SK-N-SH (cell line): ENCODE measurements at regions not wholly inside any gene's neighbourhood (a gene's known extent, or its start where the extent isn't known, plus 50 kb on each side); places are given as distances from the start of the nearest gene placed in this dataset.

Experiments
- CHD2 ChIP-seq: fragments of 150-350 bp; IDR thresholded peaks from 2 replicates; pipeline ENCODE4 v1.6.1; 2018; ENCODE audit warnings: low read length; ENCODE audit not compliant: partially characterized antibody
- CTCF ChIP-seq: fragments of 200-600 bp; sonication (generic); IDR thresholded peaks from 2 replicates; pipeline ENCODE4 v1.6.1; 2017; ENCODE audit warnings: antibody characterized with exemption, mild to moderate bottlenecking, moderate library complexity
- EZH2phosphoT487 ChIP-seq: fragments of 200-600 bp; sonication (generic); IDR thresholded peaks from 2 replicates; pipeline ENCODE4 v1.6.1; 2017; ENCODE audit warnings: low read depth, mixed run types, mild to moderate bottlenecking, antibody characterized with exemption, moderate library complexity, borderline replicate concordance
- FOXJ3 ChIP-seq: sonication (generic); formaldehyde crosslinking; IDR thresholded peaks from 2 replicates; pipeline ENCODE4 v1.5.1; 2020; ENCODE audit warnings: mild to moderate bottlenecking, missing genetic modification reagents
- FOXM1 ChIP-seq: IDR thresholded peaks from 2 replicates; pipeline ENCODE4 v1.4.0; 2012; ENCODE audit warnings: low read depth, mild to moderate bottlenecking
- MXI1 ChIP-seq: IDR thresholded peaks from 2 replicates; pipeline ENCODE4 v1.6.1; 2012; ENCODE audit warnings: mild to moderate bottlenecking, low read depth, low read length, improper control_type of control experiment
- POLR2AphosphoS5 ChIP-seq: IDR thresholded peaks from 2 replicates; pipeline ENCODE4 v1.6.1; 2012; ENCODE audit warnings: low read depth, low read length
- RFX5 ChIP-seq: IDR thresholded peaks from 2 replicates; pipeline ENCODE4 v1.6.1; 2012; ENCODE audit warnings: mild to moderate bottlenecking, improper control_type of control experiment, low read length
- SMC3 ChIP-seq: IDR thresholded peaks from 2 replicates; pipeline ENCODE4 v1.6.1; 2012; ENCODE audit warnings: low read depth, low read length, improper control_type of control experiment
- TCF12 ChIP-seq: IDR thresholded peaks from 2 replicates; pipeline ENCODE4 v1.4.0; 2012
- ZBTB33 ChIP-seq: IDR thresholded peaks from 2 replicates; pipeline ENCODE4 v1.4.0; 2012; ENCODE audit warnings: low read depth, borderline replicate concordance
- TF ChIP-seq, protein P1 (sequence below): IDR thresholded peaks from 2 replicates; pipeline ENCODE4 v1.4.0; 2012; ENCODE audit warnings: low read depth, borderline replicate concordance
- TF ChIP-seq, protein P2 (sequence below): IDR thresholded peaks from 2 replicates; pipeline ENCODE4 v1.4.0; 2012; ENCODE audit warnings: low read depth
- TF ChIP-seq, protein P3 (sequence below): IDR thresholded peaks from 2 replicates; pipeline ENCODE4 v1.6.1; 2012; ENCODE audit warnings: mild to moderate bottlenecking, low read depth, low read length, moderate library complexity

DNA sequence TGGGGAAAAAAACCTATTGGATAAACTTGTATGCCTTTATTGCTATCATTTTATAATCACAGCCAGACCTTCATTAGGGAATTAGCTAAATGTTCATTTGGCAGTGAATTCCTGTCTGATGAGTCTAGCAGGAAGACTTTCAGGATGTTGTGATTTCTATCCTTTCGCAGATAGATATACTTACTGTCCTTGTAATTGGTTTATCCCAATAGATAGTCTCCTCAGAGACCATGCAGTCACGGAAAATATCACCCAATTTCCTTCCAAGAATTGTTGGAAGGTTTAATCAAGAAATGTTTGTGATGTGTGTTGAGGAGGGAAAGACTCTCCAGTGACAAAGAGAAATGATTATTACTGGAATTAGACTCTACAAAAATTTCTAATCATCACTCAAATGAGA, 1937.9 kb upstream of the WWC1 start:
- no peak for TF ChIP-seq MXI1
- TF ChIP-seq CTCF: no peak
- no peak for TF ChIP-seq POLR2AphosphoS5
- TF ChIP-seq FOXJ3 (CRISPR knock-in tag): no peak
- no peak for TF ChIP-seq TCF12
- TF ChIP-seq, protein P1, sequence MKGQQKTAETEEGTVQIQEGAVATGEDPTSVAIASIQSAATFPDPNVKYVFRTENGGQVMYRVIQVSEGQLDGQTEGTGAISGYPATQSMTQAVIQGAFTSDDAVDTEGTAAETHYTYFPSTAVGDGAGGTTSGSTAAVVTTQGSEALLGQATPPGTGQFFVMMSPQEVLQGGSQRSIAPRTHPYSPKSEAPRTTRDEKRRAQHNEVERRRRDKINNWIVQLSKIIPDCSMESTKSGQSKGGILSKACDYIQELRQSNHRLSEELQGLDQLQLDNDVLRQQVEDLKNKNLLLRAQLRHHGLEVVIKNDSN: no peak
- TF ChIP-seq FOXM1: no peak
- TF ChIP-seq RFX5: no peak
- TF ChIP-seq EZH2phosphoT487: no peak
- TF ChIP-seq CHD2: no peak
- no peak for TF ChIP-seq ZBTB33
- TF ChIP-seq, protein P2, sequence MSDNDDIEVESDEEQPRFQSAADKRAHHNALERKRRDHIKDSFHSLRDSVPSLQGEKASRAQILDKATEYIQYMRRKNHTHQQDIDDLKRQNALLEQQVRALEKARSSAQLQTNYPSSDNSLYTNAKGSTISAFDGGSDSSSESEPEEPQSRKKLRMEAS: no peak
- TF ChIP-seq, protein P3, sequence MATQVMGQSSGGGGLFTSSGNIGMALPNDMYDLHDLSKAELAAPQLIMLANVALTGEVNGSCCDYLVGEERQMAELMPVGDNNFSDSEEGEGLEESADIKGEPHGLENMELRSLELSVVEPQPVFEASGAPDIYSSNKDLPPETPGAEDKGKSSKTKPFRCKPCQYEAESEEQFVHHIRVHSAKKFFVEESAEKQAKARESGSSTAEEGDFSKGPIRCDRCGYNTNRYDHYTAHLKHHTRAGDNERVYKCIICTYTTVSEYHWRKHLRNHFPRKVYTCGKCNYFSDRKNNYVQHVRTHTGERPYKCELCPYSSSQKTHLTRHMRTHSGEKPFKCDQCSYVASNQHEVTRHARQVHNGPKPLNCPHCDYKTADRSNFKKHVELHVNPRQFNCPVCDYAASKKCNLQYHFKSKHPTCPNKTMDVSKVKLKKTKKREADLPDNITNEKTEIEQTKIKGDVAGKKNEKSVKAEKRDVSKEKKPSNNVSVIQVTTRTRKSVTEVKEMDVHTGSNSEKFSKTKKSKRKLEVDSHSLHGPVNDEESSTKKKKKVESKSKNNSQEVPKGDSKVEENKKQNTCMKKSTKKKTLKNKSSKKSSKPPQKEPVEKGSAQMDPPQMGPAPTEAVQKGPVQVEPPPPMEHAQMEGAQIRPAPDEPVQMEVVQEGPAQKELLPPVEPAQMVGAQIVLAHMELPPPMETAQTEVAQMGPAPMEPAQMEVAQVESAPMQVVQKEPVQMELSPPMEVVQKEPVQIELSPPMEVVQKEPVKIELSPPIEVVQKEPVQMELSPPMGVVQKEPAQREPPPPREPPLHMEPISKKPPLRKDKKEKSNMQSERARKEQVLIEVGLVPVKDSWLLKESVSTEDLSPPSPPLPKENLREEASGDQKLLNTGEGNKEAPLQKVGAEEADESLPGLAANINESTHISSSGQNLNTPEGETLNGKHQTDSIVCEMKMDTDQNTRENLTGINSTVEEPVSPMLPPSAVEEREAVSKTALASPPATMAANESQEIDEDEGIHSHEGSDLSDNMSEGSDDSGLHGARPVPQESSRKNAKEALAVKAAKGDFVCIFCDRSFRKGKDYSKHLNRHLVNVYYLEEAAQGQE: no peak
- TF ChIP-seq SMC3: no peak
